COLO829 (cell line): ENCODE measurements at regions not wholly inside any gene's neighbourhood (a gene's known extent, or its start where the extent isn't known, plus 50 kb on each side); places are given as distances from the start of the nearest gene placed in this dataset.
"Not testable (repeated sequence)": the region's sequence is repeated elsewhere in the genome, so short reads cannot be mapped to it uniquely, and the experiment has no call there.

Source experiments
- DNase-seq: peaks from one replicate; pipeline ENCODE4 v3.0.0; 2012; ENCODE audit warnings: low spot score

DNA sequence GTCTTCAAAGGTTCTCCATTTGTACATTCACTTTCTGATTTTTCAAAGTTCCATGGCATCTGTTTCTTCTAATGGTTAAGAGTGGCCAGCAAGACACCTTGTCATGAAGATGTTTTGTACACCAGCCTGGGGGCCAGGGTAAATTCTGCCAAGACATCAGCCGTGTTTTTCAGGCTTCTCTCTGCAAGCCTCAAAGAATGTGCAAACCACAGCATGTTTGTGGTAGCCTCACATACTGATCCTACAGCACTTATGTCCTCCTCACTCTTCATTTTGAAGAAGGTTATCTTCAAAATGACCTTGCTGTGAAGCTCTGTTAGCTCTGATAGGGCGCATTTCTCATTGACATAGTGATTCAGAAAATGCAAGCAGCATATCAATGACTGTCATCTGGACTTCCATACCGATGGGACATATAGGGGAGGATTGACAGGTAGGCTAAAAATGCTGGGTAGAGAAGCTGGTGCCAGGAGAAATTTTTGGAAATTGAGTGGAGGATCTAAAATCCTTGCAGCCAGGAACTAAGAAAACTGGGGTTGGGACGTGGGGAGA is 59.3 kb upstream of the SPTLC3 start:
- DNase-seq: no peak

DNA sequence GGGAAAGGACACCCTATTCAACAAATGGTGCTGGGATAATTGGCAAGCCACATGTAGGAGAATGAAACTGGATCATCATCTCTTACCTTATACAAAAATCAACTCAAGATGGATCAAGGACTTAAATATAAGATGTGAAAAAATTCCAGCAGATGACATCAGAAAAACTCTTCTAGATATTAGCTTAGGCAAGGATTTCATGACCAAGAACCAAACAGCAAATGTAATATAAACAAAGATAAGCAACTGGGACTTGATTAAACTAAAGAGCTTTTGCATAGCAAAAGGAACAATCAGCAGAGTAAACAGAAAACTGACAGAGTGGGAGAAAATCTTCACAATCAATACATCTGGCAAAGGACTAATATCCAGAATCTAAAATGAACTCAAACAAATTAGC is 54.5 kb upstream of the SPTLC3 start:
- not testable (repeated sequence) for DNase-seq

DNA sequence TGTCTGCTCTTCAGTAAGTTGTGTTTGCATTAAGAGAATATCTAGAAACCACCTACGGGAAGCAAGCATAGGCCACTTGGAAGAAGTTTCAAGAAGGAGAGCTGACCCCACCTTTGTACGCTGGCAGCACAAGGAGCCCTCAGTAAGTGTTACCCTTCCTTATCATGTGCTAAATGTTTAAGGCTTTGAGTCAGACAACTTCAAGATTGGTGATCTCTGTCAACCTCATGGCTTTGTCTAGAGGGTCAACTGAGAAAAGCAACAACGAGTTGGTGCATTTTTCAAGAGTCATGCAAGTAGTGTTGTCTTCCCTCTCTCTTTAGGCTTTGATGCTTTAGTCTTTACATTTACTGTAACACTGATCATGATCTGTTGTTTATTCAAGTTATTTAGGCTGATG is 53.2 kb upstream of the SPTLC3 start:
- DNase-seq: no peak

DNA sequence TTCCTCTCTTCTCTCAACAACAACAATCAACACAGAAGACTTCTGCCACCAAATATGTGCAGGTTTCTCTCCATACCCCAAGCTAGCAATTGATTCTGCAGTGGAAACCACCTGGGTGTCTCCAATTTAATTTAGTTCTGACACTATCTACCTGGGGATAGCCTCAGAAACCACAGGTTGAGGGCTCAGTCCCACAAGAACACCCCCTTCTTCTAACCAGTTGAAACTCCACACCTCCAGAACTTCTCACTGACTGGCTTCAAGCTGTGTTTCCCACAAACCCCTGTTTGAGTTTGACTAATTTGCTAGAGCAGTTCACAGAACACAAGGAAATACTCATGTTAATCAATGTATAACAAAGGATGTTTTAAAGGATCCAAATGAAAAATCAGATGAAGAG is 52.5 kb upstream of the SPTLC3 start:
- DNase-seq: no peak

DNA sequence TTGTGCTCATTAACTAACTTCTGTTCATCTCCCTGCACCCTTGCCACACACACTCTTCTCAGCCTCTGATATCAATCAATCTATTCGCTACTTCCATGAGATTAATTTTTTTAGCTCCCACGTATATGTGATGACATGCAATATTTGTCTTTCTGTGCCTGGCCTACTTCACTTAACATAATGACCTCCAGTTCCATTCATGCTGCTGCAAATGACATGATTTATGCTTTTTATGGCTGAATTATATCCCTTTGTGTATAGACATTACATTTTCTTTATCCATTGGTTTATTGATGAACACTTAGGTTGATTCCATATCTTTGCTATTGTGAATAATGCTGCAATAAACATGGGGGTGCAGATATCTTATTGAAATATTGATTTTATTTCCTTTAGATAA is 50.8 kb upstream of the SPTLC3 start:
- no peak for DNase-seq
